ENCODE measurements at regions not wholly inside any gene's neighbourhood (a gene's known extent, or its start where the extent isn't known, plus 50 kb on each side); places are given as distances from the start of the nearest gene placed in this dataset.

- peaks cover 0 to 4% of the 10 kb centered on the region in 2 experiments for H3K27me3 ChIP-seq (ENCODE audit: control insufficient read depth in 1 of 2, insufficient read depth in 2 of 2, low read length in 2 of 2)
- no peaks in the 10 kb centered on the region for H3K36me3 Mint-ChIP-seq (ENCODE audit: low read depth)
- H3K9me3 Mint-ChIP-seq = no peaks in the 10 kb centered on the region
- no peak for ATAC-seq (ENCODE audit: poor library complexity)
- no peaks in the 10 kb centered on the region for H3K36me3 ChIP-seq (ENCODE audit: insufficient read depth, low read length)
- no peak overlapping the region for H3K27ac Mint-ChIP-seq
- H3K4me1 Mint-ChIP-seq (ENCODE audit: low read depth) = no peaks in the 10 kb centered on the region
- H3K27ac ChIP-seq (ENCODE audit: low read depth in 1 of 2, low read length in 2 of 2) = no peak overlapping the region
- intact Hi-C loops (cut with DNase I, micrococcal nuclease) = no loop called here
- H3K9me3 ChIP-seq (ENCODE audit: control insufficient read depth in 1 of 2, insufficient read depth in 1 of 2, low read length in 2 of 2) = no peaks in the 10 kb centered on the region
- H3K4me3 Mint-ChIP-seq = no peak overlapping the region
- TF ChIP-seq CTCF (IDR thresholded peaks at IDR 0.05) = no peak
- ChIA-PET CTCF (no interaction called here), POLR2A (no interaction called here)
- H3K4me3 ChIP-seq (ENCODE audit: low read length) = no peak overlapping the region
- no peaks in the 10 kb centered on the region for H3K4me1 ChIP-seq (ENCODE audit: insufficient read depth, low read length)
- no peak for DNase-seq
- peaks cover 4% of the 10 kb centered on the region for H3K27me3 Mint-ChIP-seq
Observed at GRCh38 chr1:36560177-36560576, 77.5 kb upstream of the CSF3R start.

GRCh38 chr1:36559061-36559460, 76.3 kb upstream of the CSF3R start:
- intact Hi-C loops (cut with DNase I, micrococcal nuclease) = no loop called here
- no peak for TF ChIP-seq CTCF (IDR thresholded peaks at IDR 0.05)
- H3K36me3 Mint-ChIP-seq (ENCODE audit: low read depth) = no peaks in the 10 kb centered on the region
- no peaks in the 10 kb centered on the region for H3K36me3 ChIP-seq (ENCODE audit: insufficient read depth, low read length)
- no peak overlapping the region for H3K4me3 ChIP-seq (ENCODE audit: low read length)
- peaks cover 0 to 9% of the 10 kb centered on the region in 2 experiments for H3K27me3 ChIP-seq (ENCODE audit: control insufficient read depth in 1 of 2, insufficient read depth in 2 of 2, low read length in 2 of 2)
- H3K4me3 Mint-ChIP-seq = no peak overlapping the region
- no peak overlapping the region for H3K27ac ChIP-seq (ENCODE audit: low read depth in 1 of 2, low read length in 2 of 2)
- DNase-seq = no peak
- H3K4me1 ChIP-seq (ENCODE audit: insufficient read depth, low read length) = no peaks in the 10 kb centered on the region
- no peaks in the 10 kb centered on the region for H3K4me1 Mint-ChIP-seq (ENCODE audit: low read depth)
- ChIA-PET CTCF (no interaction called here), POLR2A (no interaction called here)
- H3K9me3 Mint-ChIP-seq = no peaks in the 10 kb centered on the region
- no peak for ATAC-seq (ENCODE audit: poor library complexity)
- H3K9me3 ChIP-seq (ENCODE audit: control insufficient read depth in 1 of 2, insufficient read depth in 1 of 2, low read length in 2 of 2) = no peaks in the 10 kb centered on the region
- H3K27ac Mint-ChIP-seq = no peak overlapping the region
- H3K27me3 Mint-ChIP-seq = peaks cover 13% of the 10 kb centered on the region

- ChIA-PET POLR2A (no interaction called here), CTCF (interaction anchor here (0.9 kb wide), 1 partner anchor 29 kb away, joined by 3 read pairs; no protein-coding TSS in a partner anchor)
- intact Hi-C loops (cut with DNase I, micrococcal nuclease) = no loop called here
- no peak overlapping the region for H3K4me3 Mint-ChIP-seq
- Histone ChIP-seq H3K9me3 (ENCODE audit: control insufficient read depth in 1 of 2, insufficient read depth in 1 of 2, low read length in 2 of 2) (peaks cover 0 to 3% of the 10 kb centered on the region in 2 experiments), H3K4me3 (ENCODE audit: low read length) (no peak overlapping the region), H3K4me1 (ENCODE audit: insufficient read depth, low read length) (peaks cover 5% of the 10 kb centered on the region), H3K27me3 (ENCODE audit: control insufficient read depth in 1 of 2, insufficient read depth in 2 of 2, low read length in 2 of 2) (peaks cover 15 to 25% of the 10 kb centered on the region in 2 experiments), H3K27ac (ENCODE audit: low read depth in 1 of 2, low read length in 2 of 2) (no peak overlapping the region), H3K36me3 (ENCODE audit: insufficient read depth, low read length) (no peaks in the 10 kb centered on the region)
- ATAC-seq (ENCODE audit: poor library complexity) (no peak), DNase-seq (no peak)
- no peaks in the 10 kb centered on the region for H3K4me1 Mint-ChIP-seq (ENCODE audit: low read depth)
- TF ChIP-seq CTCF (IDR thresholded peaks at IDR 0.05) = no peak
- H3K36me3 Mint-ChIP-seq (ENCODE audit: low read depth) = no peaks in the 10 kb centered on the region
- H3K27me3 Mint-ChIP-seq = peaks cover 30% of the 10 kb centered on the region
- H3K27ac Mint-ChIP-seq = no peak overlapping the region
- no peaks in the 10 kb centered on the region for H3K9me3 Mint-ChIP-seq
Observed at GRCh38 chr1:36557041-36558000, 74.6 kb upstream of the CSF3R start.

All from CD4-positive, alpha-beta T cell (primary cell).